Activated CD4-positive, alpha-beta T cell treated with anti-CD3 and anti-CD28 coated beads, Interleukin-2, amount 50 U/mL, for 24 hours (primary cell): ENCODE measurements at regions not wholly inside any gene's neighbourhood (a gene's known extent, or its start where the extent isn't known, plus 50 kb on each side); places are given as distances from the start of the nearest gene placed in this dataset.
"Not testable (repeated sequence)": the region's sequence is repeated elsewhere in the genome, so short reads cannot be mapped to it uniquely, and the experiment has no call there.

Source experiments
- DNase-seq, 2 donors: peaks; one replicate each; pipeline ENCODE4 v3.0.0-alpha.2; 2020; ENCODE audit warnings: low read depth in 1 of 2, low spot score in 1 of 2

DNA sequence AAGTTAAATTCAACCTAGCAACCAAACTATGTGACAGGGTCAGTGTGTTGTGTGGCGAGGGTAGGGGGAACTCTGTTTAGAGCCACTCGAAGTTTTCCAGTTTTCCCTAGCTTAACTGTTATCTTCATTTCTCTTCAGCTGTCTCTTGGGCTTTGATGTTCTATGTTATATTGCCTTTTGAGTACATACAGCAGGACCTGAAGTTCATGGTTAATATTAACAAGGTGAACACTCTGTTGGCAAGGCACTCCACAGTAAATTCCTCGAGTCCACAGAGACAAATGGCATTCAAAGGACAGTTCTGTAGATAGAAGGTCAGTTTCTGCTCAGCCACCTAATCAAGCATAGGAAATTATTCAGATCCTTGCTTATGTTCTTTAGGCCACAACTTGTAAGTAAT lies 147.9 kb upstream of the DPH6 start:
- no peak for DNase-seq

DNA sequence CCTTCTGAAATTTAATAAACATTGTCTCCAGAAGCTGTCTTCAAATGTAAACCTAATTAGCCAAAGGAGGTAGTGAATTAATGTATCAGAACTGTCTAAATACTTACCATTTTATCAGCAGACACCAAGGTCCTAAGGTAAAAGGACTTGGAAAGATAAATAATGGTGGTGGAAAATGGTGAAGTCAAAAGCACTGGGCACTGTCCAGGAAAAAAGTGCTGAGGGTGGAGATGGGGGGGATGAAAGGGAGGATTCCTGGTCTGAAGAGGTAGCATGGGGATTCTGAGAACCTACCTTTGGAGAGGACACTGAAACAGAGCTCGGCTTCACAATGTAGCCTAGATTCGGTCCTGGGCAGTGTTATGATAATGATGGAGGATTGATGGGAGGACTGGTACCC lies 149.0 kb upstream of the DPH6 start:
- no peak for DNase-seq

DNA sequence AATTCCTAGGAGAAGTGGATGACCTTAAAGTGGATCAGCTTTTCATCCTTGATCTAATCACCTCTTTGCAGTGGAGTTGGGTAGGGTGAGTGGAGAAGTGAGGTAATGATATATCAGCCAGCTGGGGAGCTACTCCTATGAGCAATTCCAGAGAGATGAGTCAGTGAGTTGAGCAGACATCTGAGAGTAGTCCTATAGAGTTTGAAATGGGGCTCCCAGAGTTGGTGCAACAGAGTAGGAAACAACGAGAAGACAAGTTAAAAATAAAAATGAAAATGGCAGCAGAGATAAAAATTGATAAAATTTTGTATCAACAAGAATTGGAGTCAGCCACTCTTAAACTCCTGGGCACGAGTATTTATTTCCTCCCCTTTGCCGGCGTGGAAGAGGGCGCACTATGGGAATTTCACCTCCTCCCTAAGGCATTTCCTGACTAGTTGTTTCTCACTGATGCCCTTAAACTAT lies 150.8 kb upstream of the DPH6 start:
- no peak for DNase-seq

DNA sequence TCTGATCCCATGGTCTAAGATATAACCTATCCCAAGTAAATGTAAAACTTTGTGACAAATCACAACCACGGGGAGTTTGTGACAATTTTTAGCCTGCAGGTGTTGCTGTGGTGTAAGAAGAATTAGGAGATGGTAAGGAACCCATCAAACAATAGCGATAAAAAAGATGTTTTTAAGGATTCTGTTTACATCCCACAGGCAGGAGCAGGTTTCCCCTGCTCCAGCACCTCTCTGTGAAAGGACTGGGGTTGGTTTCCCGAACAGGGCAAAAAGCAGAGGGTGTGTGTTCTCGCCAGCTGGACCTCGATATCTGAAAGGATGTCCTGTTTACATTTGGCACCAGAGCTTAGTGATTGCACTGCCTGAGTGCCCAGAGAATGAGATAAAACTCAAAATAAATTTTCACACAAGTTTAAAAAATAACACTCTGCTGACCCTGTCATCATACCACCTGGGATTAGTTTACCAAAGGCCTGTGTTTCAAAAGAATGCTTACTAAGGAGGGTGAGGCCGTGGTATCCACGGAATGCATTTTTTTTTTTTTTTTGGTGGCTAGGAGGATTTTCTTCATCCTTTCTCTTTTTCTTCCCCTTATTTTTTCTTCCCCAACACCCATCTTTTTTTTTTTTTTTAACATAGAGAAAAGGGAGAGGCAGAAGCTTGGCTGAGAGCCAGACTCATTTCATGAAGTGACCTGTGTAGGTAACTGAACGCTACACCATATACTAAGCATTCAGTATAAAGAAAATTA lies 151.8 kb upstream of the DPH6 start:
- no peak for DNase-seq

DNA sequence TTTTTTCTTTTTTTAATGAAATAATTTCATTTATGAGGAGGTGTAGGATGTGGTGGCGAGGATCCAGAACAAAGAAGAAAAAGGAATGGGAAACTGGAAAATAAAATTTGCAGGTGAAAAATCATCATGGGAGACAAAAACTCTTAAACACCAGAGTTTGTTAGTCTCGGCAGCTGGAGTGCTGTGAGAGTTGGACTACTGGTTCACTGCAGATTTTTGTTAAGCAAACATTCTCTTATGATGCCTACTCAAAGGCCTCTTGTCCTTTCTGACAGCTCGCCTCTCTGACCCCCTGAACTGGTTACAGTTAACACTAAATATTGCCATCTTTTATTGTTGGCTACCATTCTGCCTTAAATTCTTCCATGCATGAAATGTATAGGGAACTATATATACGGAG lies 152.4 kb upstream of the DPH6 start:
- DNase-seq: no peak

DNA sequence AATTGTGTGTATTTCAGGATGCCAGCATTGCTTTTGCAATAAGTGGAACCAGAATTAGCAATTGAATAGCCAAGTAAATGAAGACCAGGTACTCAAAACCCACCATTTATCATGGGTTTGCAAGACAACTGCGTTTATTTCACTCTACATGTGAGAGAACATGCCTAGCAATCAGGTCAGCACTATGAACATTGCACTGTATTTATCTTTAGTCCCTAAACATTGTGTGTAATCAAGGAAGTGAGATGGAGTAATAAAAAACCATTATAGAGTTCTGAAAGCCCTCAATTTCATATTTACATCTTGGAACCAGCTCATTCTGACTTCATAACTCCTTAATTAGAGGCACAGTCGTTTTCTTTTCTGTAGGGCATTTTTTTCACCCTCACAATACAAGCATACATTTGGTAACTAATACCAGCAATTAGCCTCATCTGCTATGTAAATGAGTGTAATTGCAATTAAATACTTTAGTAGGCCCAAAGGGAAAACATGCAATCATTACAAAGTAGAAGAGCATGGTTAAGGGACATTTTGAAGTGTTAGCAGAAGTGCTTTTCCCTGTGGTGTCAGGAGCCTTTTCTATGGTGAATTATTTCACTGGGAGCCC lies 153.1 kb upstream of the DPH6 start:
- DNase-seq: no peak

DNA sequence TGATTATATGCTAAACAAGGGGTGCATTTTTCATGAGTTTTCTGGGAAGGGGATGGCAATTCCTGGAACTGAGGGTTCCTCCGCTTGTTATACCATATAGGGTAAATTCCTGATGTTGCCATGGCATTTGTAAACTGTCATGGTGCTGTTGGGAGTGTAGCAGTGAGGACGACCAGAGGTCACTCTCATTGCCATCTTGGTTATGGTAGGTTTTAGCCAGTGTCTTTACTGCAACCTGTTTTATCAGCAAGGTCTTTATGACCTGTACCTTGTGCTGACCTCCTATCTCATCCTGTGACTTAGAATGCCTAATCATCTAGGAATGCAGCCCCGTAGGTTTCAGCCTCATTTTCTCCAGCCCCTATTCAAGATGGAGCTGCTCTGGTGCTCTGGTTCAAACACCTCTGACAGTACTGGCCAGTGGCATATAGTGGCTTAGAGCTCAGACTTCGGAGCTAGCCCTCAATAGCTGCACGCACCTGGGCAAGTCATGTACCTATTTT lies 154.2 kb upstream of the DPH6 start:
- DNase-seq: not testable (repeated sequence)

DNA sequence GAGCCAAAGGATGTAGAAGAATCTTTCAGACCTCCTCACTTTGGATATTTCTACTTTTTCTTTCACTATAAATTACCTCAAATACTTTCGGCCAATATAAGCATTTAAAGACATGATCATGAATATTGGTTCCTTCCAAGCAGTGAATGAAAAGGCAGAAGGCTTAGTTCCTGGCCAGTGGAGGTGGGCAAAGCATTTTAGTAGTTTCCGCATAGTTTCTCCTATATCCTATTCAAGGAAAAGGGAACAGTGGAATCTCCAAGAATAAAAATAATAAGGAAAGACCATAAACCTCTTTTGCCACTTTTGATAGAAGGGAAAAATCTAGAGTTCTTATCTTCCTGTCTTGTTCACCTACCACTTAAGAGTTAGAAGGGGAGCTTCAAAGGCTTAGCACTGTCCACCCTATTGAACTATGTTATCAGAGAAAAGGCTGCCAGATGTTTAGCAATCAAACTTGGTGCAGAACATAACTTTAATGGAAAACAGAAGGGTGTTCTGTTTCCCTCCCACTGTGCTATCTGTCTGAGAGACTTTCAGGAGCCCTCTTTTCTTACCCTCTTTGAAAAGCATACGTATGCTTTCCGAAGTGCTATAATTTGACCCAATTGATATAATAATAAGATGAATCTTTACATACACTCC lies 155.6 kb upstream of the DPH6 start:
- no peak for DNase-seq

DNA sequence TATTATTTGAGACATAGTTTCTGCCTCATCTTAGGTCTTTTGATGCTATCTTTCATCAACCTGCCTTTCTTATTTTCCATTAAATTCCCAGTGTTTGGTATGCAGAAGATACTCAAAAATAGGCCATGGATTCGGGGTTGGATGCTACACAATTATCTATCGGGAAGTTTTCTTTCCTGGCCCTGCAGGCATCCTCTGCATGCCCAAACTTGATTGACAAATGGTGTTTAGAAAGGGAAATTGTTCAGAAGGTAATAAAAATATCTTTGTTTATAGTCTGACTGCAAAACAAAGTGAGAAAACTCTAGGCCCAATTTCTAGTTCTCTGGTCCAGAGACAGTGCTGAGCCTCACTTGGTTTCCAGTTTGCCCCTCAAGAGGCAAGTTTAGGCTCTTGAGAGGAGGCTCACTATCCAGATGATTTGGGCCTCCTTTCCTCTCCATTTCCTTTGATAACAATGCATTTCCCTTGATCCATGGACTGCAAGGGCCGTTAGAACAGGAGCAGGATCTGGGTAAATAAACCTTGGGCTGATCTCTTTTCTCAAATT lies 157.1 kb upstream of the DPH6 start:
- no peak for DNase-seq

DNA sequence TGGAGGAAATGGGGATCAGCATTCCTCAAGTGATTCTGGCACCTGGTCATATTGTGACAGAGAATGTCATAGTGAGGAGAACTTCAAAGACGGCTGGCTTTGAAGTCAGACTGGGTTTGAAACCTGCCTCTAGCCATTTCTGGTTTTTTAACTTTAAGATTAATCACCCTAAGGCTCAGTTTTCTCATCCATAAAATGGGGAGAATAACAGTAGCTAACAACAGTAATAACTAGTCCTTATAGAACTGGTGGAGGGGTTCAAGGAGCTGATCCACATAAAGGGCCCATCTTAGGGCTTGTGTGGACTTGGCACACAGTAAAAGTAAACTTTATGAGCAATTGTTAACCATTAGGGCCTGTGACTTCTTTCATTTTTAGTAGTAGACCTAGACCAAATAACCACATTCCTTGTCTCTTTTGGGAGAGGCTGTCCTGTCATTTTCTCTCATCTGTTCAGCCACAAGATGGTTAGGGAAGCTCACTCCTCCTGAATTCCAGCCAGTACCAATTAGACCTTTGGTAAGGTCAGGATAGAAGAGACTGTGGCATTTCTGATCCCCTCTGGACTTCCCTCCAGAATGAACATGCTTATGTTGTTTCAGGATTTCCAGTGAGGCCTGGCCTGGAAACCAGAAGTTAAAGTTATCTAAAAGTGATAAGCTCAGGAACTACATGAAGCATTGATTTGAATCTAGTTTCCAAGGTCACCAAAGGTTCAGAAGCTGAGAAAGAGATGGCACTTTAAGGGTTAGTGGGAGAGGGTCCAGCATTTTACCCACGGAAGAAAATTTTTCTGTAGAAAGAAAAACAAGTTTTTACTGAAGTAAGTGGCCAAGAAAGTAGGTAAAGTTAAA lies 159.3 kb upstream of the DPH6 start:
- no peak for DNase-seq

DNA sequence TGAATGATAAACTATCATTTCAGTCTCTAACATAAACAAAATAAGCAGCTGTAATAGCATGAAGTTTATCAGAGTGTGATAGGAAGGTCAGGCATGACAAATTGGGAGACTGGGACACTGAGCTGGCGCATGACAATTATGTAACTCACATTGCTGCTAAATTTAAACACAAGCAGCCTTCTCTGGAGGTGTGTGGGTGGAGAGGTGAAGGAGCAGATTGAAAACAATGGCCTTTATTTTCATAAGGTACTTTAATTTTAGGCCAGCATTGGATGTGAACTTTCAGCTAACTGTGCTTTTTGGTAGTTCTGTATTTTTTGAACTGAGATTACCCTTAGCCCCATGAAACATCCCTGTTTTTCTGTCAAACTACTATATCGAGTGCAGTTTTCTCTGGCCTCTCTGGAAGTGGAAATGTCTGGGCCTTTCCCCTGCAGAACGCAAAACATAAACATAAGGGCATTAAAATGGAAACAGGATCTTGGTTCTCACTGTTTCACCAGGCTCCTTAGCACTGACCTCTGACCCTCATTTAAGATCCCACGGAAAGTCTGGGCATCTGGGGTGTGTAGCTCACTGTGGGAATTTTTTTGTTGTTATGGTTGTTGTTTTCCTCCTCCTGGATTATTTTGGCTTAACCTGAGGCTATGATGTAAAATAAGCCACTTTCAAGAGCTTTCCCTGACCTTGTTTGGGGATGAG lies 160.1 kb upstream of the DPH6 start:
- no peak for DNase-seq

DNA sequence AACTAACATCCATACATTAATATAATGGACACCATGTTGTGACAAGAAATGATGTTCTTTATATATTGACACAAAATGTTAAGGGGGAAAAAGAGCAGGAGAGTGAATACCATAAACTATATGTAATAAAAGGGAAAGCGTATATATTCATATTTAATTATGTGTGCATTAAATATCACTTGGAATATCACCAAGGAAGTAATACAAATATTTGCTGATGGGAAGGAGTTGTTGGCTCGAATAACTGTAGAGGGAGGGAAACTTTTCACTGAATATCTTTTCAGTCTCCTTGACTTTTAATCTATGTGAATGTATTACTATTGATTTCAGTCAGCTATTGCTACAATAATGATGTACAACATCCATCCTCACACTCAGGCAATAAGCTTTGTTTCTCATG lies 167.0 kb upstream of the DPH6 start:
- DNase-seq: no peak

DNA sequence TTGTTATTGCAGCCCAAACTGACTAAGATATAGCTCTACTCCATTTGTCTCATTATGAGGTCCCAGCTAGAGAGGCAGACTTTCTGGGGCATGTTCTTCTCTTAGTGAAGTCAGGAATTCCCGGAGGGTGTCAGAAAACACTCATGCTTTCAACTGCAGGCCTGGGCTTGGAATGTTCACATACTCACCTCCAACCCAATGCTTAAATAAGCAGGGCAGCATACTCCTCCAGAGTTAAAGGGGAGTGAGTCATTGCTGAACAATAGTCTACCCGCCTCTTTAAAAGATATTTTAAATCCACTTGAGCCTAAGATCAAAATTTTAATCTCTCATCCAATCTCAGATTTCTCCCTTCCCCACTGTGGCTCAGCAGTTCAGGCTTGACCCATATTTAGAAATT lies 167.8 kb upstream of the DPH6 start:
- no peak for DNase-seq

DNA sequence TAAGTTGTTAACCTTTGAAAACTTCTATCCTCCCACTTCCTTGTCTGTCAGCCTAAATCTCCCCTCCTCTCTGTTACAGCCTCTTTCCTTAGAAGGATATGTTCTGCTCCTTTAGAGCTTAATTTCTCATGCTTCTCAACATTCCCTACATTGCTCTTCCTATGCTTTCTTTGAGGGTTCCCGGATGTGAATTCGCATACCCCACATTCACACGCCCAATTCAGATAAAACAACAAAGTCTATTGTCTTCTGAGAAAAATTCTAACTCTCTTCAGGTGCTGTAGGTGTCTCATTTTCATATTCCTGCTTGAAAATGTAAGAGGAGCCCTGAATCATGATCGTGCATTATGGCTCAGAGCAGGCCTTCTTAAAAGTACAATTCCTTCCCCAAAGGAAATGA lies 171.8 kb upstream of the DPH6 start:
- no peak for DNase-seq

DNA sequence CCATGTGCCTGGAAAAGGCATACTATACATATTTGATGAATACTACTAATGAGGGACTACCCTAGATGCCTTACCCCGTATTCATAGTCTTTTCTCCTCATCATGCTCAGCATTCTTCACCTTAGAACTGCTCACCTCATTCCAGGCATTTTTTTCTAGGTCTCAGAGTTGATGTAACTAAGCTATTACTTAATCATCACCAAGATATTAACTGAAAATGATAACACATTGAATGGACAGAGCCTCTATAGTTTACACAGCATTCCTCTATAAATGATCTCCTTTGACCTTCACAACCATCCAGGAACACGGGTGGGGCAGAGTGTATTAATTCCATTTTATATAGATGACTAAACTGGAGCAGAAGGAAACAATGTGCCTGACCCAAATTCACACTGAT lies 174.1 kb upstream of the DPH6 start:
- DNase-seq: no peak

DNA sequence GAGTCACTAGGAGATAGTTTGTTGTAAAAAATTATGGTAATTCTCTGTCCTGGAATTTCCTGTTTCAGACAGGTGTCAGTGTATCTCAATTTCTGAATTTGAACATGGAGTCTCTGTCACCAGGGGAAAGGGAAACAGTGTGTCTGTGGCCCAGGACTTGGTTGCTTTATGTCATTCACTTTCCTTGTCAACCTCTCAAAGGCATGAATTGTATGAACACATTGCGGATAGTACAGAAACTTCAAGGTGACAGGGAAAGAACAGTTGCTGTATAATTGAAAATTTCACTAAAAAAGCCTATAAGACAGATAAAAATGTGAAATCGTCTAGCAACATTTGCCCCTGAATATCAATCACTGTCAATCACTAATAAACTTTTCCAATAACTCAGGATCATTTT lies 175.0 kb upstream of the DPH6 start:
- no peak for DNase-seq

DNA sequence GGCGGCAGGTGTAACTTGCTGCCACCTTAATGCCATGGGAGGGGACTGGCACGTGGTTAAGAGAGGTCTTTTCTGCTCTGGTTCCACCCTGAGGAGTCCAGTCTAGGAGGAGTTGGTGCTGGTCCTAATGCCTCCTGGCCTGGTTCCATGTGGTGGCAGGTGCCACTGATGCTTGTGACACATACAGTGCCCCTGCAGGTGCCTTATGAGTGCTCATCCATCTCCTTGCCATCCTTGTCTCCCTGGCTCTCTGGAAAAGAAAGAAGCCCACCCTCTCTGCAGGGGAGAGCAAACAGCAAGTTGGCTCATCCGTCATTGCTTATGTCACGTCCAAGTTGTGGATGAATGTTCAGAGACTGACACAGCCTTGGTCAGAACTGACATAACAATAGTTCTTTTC lies 175.8 kb upstream of the DPH6 start:
- DNase-seq: no peak

DNA sequence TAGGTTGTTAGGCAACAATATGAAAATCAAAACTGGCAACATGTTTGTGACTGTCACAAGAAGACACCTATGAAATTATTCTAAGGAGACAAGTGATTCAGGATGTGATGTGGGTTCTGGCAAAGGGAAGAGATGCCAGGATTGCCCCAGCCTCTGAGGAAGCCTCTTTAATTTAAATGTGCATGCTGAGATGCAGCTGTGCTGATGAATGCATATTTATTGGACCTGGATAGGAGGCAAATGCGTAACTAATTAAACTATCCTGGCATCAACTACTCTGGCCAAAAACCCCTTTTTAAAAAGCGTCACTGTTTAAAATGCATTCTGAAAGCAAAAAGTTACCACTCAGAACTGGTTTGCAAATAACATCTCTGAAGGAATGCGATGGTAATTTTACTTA lies 176.5 kb upstream of the DPH6 start:
- no peak for DNase-seq

DNA sequence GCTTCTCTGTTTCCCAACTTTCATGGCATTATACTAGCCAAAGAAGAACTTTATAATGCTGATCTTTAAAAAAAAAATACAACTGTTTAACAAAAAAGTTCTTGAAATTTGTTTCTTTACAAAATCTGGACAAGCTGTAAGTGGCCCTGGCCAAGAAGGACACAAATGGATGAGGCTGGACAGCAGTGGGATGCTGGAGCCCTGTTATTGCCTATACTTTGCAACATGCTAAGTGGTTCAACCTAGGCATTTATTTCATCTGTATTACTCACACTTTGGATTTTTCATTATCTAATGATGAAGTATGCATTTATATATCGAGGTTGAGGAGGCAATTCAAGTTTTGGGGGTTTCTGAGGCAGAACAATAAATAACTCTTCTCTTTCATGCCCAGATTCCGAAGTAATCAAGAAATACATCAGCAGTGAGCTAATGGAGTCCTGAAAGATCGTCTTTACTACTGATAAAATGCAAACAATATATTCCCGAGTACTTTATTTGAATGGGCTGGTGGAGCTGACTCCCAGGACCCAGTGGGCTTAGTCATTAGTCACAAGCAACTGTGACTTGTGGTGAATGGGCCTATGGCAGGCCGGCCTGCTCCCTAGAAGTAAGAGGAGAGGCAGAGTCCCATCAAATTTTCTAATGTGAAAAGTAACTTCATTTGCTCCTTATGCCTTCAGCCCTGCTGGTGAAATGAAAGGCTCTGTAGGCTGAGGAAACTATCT lies 177.3 kb upstream of the DPH6 start:
- no peak for DNase-seq

DNA sequence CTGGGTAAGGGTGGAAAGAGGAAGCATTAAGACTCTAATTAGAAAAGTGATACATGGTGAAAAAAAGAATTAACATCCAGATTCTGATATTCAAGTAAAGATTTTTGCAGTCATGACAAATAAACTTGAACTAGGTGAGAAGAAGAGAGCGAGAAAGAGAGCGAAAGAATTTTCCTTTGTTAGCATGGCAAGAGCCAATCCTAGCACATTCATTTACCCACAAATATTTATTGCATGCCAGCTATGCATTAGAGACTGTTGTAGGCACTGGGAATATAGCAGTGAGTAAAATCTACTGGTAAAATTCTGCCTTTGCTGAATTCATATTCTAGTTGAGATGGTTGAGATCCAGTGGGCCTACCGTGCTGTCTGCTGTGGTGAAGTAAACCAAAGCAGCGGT lies 177.9 kb upstream of the DPH6 start:
- DNase-seq: no peak
